HepG2 (cell line): ENCODE measurements at regions not wholly inside any gene's neighbourhood (a gene's known extent, or its start where the extent isn't known, plus 50 kb on each side); places are given as distances from the start of the nearest gene placed in this dataset.

Source experiments
- CBX2 ChIP-seq, 2 experiments: fragments of 200-600 bp in 1 of 2; sonication (generic); formaldehyde crosslinking in 1 of 2; IDR thresholded peaks; 2 replicates each; pipeline versions ENCODE4 v1.7.0 to v1.8.1; 2018 to 2022; ENCODE audit warnings: low read depth in 2 of 2, low read length in 1 of 2, mild to moderate bottlenecking in 1 of 2, missing genetic modification reagents in 1 of 2
- FOXC1 ChIP-seq: sonication (generic); formaldehyde crosslinking; IDR thresholded peaks from 2 replicates; pipeline ENCODE4 v1.8.0; 2022; ENCODE audit warnings: mild to moderate bottlenecking, missing genetic modification reagents, borderline replicate concordance
- IKZF1 ChIP-seq: fragments of 450-650 bp; IDR thresholded peaks from 2 replicates; pipeline ENCODE4 v1.7.1; 2016
- IRX3 ChIP-seq: sonication (generic); formaldehyde crosslinking; IDR thresholded peaks from 2 replicates; pipeline ENCODE4 v1.8.1; 2023; ENCODE audit warnings: mild to moderate bottlenecking, low read depth, missing genetic modification reagents, borderline replicate concordance
- KDM5B ChIP-seq: sonication (generic); formaldehyde crosslinking; IDR thresholded peaks from 2 replicates; pipeline ENCODE4 v1.4.0; 2020; ENCODE audit warnings: missing genetic modification reagents, mild to moderate bottlenecking, borderline replicate concordance
- POLR2A ChIP-seq, 2 experiments: IDR thresholded peaks; 2 replicates each; pipeline ENCODE4 v1.6.1; 2011; ENCODE audit warnings: low read depth in 2 of 2, low read length in 2 of 2, mild to moderate bottlenecking in 1 of 2, moderate library complexity in 1 of 2; ENCODE audit not compliant: insufficient read depth in 1 of 2
- REL ChIP-seq: sonication (generic); formaldehyde crosslinking; conservative IDR thresholded peaks from 2 replicates; pipeline ENCODE4 v1.8.0; 2022; ENCODE audit warnings: mild to moderate bottlenecking, missing genetic modification reagents, moderate library complexity
- TAF1 ChIP-seq: sonication (generic); formaldehyde crosslinking; IDR thresholded peaks from 2 replicates; pipeline ENCODE4 v1.4.0; 2020; ENCODE audit warnings: missing genetic modification reagents
- WIZ ChIP-seq: sonication (generic); formaldehyde crosslinking; IDR thresholded peaks from 2 replicates; pipeline ENCODE4 v1.5.1; 2020; ENCODE audit warnings: mild to moderate bottlenecking, missing genetic modification reagents
- ZFP36L1 ChIP-seq: sonication (generic); formaldehyde crosslinking; IDR thresholded peaks from 2 replicates; pipeline ENCODE4 v1.8.0; 2022; ENCODE audit warnings: mild to moderate bottlenecking, missing genetic modification reagents, moderate library complexity
- ZNF12 ChIP-seq: sonication (generic); formaldehyde crosslinking; IDR thresholded peaks from 2 replicates; pipeline ENCODE4 v1.5.0; 2020; ENCODE audit warnings: missing genetic modification reagents
- ZNF3 ChIP-seq: IDR thresholded peaks from 2 replicates; pipeline ENCODE4 v1.7.0; 2017; ENCODE audit warnings: inconsistent platforms
- ZNF350 ChIP-seq: sonication (generic); formaldehyde crosslinking; IDR thresholded peaks from 2 replicates; pipeline ENCODE4 v1.4.0; 2020; ENCODE audit warnings: mild to moderate bottlenecking, low read depth, missing genetic modification reagents, borderline replicate concordance
- ZNF607 ChIP-seq: sonication (generic); formaldehyde crosslinking; IDR thresholded peaks from 2 replicates; pipeline ENCODE4 v1.5.1; 2020; ENCODE audit warnings: missing genetic modification reagents, mild to moderate bottlenecking, borderline replicate concordance
- ZNF749 ChIP-seq: sonication (generic); formaldehyde crosslinking; IDR thresholded peaks from 2 replicates; pipeline ENCODE4 v1.8.0; 2022; ENCODE audit warnings: mild to moderate bottlenecking, missing genetic modification reagents, moderate library complexity, borderline replicate concordance
- ZNF879 ChIP-seq: sonication (generic); formaldehyde crosslinking; IDR thresholded peaks from 2 replicates; pipeline ENCODE4 v1.8.1; 2023; ENCODE audit warnings: missing genetic modification reagents
- TF ChIP-seq, protein P1 (sequence below), 2 experiments: sonication (generic) in 1 of 2; formaldehyde crosslinking in 1 of 2; IDR thresholded peaks; 2 replicates each; pipeline versions ENCODE4 v1.4.0 to v1.6.1; 2016 to 2020; ENCODE audit warnings: borderline replicate concordance in 1 of 2, low read depth in 1 of 2, mild to moderate bottlenecking in 1 of 2, missing genetic modification reagents in 1 of 2
- TF ChIP-seq, protein P2 (sequence below): IDR thresholded peaks from 2 replicates; pipeline ENCODE4 v1.6.1; 2016; ENCODE audit warnings: missing genetic modification reagents, missing compliant biosample characterization
- TF ChIP-seq, protein P3 (sequence below): sonication (generic); formaldehyde crosslinking; conservative IDR thresholded peaks from 2 replicates; pipeline ENCODE4 v1.4.0; 2020; ENCODE audit warnings: mild to moderate bottlenecking, missing genetic modification reagents, moderate library complexity
- TF ChIP-seq, protein P4 (sequence below): IDR thresholded peaks from 2 replicates; pipeline ENCODE4 v1.6.1; 2016; ENCODE audit warnings: control low read depth

DNA sequence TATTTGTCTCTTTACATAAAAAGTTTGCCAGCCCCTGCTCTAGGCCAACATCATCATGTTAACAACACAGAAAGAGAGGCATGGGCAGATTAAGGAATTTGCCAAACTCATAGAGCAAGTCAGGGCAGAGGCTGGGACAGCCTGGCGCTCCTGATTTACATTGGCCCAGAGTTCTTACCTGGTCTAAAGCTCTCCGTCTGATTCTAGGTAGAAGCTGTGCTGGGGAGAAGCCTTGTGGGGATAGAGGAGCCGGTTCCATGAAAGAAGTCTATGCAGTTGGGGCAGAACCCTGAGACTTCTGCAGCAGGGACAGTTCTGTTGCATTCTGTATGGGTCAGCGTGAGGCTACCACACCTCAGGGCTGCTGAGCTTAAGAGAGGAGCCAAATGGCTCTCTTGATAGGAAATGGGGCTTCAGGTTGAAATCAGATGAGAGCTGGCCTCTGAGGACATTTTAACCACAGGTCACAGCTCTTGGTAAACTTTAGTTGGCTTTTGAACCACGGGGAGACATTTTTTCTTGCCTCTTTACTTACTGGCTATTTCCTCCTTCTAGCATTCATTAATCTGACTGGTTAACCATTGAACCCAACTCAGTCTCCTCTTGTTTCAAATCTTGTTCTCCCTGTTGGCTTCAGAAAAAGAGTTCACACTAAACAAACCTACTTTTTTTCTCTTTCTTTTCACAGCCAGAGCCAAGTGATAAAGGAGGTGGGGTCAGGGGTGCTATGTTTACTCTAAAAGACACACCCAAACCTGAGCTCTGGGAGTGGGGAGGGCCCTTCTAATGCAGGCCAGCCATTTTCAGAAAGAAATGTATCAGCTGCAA, 250.7 kb downstream of the OPA1 start (continued):
- TF ChIP-seq, protein P1, sequence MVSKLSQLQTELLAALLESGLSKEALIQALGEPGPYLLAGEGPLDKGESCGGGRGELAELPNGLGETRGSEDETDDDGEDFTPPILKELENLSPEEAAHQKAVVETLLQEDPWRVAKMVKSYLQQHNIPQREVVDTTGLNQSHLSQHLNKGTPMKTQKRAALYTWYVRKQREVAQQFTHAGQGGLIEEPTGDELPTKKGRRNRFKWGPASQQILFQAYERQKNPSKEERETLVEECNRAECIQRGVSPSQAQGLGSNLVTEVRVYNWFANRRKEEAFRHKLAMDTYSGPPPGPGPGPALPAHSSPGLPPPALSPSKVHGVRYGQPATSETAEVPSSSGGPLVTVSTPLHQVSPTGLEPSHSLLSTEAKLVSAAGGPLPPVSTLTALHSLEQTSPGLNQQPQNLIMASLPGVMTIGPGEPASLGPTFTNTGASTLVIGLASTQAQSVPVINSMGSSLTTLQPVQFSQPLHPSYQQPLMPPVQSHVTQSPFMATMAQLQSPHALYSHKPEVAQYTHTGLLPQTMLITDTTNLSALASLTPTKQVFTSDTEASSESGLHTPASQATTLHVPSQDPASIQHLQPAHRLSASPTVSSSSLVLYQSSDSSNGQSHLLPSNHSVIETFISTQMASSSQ (IDR thresholded peaks at IDR 0.05; ENCODE audit: low read depth): peak; percentile 85
- TF ChIP-seq, protein P1 (CRISPR knock-in tag; IDR thresholded peaks at IDR 0.05; ENCODE audit: borderline replicate concordance): peak; percentile 55; the same call in 1 of the 2 replicates
- TF ChIP-seq ZNF3 (CRISPR knock-in tag): no peak
- TF ChIP-seq ZNF350 (CRISPR knock-in tag): no peak
- no peak for TF ChIP-seq FOXC1 (CRISPR knock-in tag)
- TF ChIP-seq WIZ (CRISPR knock-in tag): no peak
- TF ChIP-seq ZNF12 (CRISPR knock-in tag): no peak
- no peak for TF ChIP-seq TAF1 (CRISPR knock-in tag)
- no peak for TF ChIP-seq REL (CRISPR knock-in tag)
- no peak for TF ChIP-seq ZNF879 (CRISPR knock-in tag)
- TF ChIP-seq ZNF607 (CRISPR knock-in tag): no peak
- TF ChIP-seq, protein P2, sequence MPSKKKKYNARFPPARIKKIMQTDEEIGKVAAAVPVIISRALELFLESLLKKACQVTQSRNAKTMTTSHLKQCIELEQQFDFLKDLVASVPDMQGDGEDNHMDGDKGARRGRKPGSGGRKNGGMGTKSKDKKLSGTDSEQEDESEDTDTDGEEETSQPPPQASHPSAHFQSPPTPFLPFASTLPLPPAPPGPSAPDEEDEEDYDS (CRISPR knock-in tag): no peak
- no peak for TF ChIP-seq IKZF1
- no peak for TF ChIP-seq ZFP36L1 (CRISPR knock-in tag)
- TF ChIP-seq, protein P3, sequence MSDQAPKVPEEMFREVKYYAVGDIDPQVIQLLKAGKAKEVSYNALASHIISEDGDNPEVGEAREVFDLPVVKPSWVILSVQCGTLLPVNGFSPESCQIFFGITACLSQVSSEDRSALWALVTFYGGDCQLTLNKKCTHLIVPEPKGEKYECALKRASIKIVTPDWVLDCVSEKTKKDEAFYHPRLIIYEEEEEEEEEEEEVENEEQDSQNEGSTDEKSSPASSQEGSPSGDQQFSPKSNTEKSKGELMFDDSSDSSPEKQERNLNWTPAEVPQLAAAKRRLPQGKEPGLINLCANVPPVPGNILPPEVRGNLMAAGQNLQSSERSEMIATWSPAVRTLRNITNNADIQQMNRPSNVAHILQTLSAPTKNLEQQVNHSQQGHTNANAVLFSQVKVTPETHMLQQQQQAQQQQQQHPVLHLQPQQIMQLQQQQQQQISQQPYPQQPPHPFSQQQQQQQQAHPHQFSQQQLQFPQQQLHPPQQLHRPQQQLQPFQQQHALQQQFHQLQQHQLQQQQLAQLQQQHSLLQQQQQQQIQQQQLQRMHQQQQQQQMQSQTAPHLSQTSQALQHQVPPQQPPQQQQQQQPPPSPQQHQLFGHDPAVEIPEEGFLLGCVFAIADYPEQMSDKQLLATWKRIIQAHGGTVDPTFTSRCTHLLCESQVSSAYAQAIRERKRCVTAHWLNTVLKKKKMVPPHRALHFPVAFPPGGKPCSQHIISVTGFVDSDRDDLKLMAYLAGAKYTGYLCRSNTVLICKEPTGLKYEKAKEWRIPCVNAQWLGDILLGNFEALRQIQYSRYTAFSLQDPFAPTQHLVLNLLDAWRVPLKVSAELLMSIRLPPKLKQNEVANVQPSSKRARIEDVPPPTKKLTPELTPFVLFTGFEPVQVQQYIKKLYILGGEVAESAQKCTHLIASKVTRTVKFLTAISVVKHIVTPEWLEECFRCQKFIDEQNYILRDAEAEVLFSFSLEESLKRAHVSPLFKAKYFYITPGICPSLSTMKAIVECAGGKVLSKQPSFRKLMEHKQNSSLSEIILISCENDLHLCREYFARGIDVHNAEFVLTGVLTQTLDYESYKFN (CRISPR knock-in tag): peak; percentile 75
- TF ChIP-seq ZNF749 (CRISPR knock-in tag): no peak
- no peak for TF ChIP-seq CBX2 (IDR thresholded peaks at IDR 0.05; ENCODE audit: low read depth, low read length)
- TF ChIP-seq CBX2 (CRISPR knock-in tag; IDR thresholded peaks at IDR 0.05; ENCODE audit: low read depth): no peak
- TF ChIP-seq POLR2A (IDR thresholded peaks at IDR 0.05; ENCODE audit: insufficient read depth in 1 of 2, low read depth in 2 of 2, low read length in 2 of 2): no peak
- TF ChIP-seq, protein P4, sequence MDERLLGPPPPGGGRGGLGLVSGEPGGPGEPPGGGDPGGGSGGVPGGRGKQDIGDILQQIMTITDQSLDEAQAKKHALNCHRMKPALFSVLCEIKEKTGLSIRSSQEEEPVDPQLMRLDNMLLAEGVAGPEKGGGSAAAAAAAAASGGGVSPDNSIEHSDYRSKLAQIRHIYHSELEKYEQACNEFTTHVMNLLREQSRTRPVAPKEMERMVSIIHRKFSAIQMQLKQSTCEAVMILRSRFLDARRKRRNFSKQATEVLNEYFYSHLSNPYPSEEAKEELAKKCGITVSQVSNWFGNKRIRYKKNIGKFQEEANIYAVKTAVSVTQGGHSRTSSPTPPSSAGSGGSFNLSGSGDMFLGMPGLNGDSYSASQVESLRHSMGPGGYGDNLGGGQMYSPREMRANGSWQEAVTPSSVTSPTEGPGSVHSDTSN (CRISPR knock-in tag): no peak
- TF ChIP-seq KDM5B (CRISPR knock-in tag): no peak
- TF ChIP-seq IRX3 (CRISPR knock-in tag): no peak
